Anterior cingulate cortex (tissue), 58 donors: ENCODE measurements at regions not wholly inside any gene's neighbourhood (a gene's known extent, or its start where the extent isn't known, plus 50 kb on each side); places are given as distances from the start of the nearest gene placed in this dataset.

Experiments
- DNase-seq, 58 donors: peaks; one replicate each; lab custom pipeline; 2025; lab: John Stamatoyannopoulos, UW

DNA sequence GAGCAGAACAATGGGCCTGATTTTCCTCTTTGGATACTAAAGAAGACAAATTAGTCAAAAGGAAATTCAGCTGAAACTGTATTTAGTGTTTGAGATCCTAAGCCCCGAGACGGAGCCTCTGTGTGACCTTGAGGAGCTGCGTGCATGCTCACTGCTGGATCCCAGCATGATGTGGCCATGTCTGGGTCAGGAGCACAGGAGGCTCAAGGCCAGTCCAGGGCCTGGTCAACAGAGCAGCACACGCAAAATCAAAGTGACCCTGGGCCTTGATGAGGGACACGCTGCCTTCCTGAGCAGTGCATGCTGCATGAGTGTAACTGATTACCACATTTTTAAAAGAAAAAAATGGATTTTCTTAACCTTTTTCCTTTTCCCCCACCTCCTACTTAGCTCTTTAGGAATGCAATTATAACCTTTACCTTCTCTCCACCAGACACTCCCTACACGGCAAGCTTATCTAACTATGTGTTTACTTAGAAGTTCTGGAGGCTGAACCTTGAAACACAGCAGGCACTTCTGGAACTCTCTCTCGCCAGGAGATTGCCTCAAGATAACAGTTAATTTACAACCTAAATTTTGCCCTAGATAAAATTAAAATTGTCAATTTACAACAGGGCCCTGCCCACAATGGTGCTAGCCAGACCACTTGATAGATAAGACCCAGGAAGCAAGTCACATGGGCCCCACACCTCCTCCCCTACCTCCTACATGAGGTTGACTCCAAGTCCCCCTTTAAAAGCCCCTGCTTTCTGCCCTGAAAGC lies 144.6 kb downstream of the LRIG2 start:
- no peak for DNase-seq

GRCh38 chr1:113219377-113219776 lies 146.4 kb downstream of the LRIG2 start:
- DNase-seq = no peak

DNA sequence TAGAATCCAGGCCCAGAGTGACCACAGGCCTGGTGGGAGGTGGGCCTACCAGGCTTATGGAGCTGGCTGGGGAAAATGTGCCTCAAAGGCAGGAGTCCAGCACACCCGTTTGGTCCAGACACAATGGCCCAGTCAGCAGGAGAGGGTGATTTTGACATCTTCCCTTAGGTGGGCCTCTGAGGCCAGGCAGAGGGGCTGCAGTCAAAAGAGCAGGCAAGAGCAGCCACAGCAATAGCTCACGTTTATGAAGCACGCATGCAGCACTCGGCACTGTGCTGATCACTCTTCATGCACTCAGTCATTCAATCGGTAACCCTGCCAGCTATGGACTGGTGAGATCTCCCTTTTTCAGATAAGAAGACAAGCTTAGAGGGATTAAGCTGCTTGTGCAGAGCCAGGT lies 146.8 kb downstream of the LRIG2 start:
- no peak for DNase-seq

- no peak for DNase-seq
Measured at GRCh38 chr1:113223040-113223439, 150.0 kb downstream of the LRIG2 start.

- no peak for DNase-seq
Measured at GRCh38 chr1:113223546-113223945, 150.5 kb downstream of the LRIG2 start.

DNA sequence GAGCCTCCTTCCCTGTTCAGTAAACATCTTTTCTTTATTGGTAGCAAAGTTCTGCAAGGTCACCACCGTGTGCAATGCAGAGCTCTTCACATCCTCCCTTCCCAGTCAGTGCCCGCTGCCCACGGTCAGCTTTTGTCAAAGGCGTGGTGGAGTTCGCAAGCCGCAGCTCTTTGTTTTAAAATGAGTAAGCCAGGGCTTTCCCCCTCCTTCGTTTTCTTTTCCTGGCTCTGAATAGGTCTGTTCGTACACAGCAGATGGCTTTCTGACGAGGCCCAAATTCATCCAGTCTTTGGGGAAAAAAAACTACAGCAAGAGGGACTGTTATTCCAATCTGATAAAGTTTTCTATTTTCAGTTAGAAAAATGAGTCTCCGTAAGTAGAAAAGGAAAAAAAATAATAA lies 153.2 kb downstream of the LRIG2 start:
- peak in 24 of 58 donors; percentile 1 to 49 (median 8) for DNase-seq

DNA sequence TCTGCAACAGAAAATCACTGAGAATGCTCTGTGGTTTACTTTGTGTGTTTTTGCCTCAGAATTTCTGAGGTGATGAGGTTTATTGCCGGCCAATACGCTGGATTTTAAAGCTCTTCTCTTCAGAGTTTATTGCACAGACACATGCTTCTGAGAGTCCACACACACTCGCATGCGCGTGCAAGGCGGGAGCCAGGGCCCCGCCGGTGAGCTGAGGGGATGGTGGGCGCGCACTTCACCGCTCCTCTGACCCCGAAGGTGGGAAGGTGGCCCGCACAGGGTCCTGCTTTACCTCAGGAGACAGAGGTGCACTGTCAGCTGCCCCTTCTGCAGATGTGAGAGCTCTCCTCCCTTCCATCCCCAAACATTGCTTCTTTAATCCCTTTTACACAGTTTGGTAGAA lies 158.4 kb upstream of the MAGI3 start:
- no peak for DNase-seq

- DNase-seq = no peak
Measured at GRCh38 chr1:113233441-113233840, 156.9 kb upstream of the MAGI3 start.

GRCh38 chr1:113241237-113241636 lies 149.1 kb upstream of the MAGI3 start:
- DNase-seq = no peak

- no peak for DNase-seq
Measured at GRCh38 chr1:113242481-113242880, 147.8 kb upstream of the MAGI3 start.

GRCh38 chr1:113243529-113243928 lies 146.8 kb upstream of the MAGI3 start:
- no peak for DNase-seq

DNA sequence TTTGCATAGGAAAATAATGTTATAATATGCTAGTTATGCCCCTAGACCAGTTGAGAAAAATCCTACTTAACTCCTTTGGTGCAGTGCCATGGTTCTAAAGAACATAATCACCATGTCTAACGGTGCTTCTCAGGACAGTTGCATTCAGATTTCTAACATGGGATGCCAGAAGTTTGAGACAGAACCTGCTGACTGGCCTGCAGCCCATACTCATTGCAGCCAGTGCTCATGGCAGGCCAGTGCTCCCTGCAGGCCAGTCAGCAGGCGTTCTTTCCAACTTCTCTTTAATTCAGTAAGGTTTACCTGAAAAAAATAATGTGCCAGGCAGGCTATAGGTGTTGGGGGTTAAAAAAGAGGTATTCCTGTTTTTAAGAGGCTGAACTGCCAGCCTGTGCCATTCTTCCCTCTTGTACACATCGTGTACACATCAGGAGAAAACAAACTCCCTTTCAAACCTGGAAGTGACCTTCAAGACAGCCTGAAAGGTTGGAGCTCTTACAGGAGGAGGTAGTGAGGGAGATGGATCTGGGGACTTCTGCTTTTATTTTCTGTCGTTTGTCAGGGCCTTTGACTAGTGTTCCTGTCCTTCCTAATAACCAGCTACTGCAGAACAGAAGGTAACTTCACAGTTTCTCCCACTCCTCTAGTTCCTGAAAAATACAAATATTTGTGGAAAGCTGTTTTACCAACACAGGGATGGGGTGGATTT lies 146.0 kb upstream of the MAGI3 start:
- DNase-seq = no peak

DNA sequence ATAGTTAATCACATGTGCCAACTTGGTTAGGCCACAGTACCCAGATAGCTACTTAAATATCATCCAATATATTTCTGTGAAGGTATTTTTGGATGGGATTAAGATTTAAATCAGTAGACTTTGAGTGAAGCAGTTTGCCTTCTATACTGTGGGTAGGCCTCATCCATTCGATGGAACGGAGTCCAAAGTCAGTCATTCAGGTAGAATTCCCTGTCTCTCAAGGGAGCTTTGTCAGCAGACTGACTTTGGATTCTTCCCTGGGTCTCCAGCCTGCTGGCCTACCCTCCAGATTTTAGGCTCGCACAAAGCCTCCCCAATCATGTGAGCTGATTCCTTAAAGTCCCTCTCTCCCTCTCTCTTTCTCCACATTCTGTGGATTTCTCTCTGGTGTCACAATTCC lies 145.1 kb upstream of the MAGI3 start:
- DNase-seq = no peak

- no peak for DNase-seq
Measured at GRCh38 chr1:113246929-113247328, 143.4 kb upstream of the MAGI3 start.

GRCh38 chr1:113247355-113247754 lies 143.0 kb upstream of the MAGI3 start:
- no peak for DNase-seq

DNA sequence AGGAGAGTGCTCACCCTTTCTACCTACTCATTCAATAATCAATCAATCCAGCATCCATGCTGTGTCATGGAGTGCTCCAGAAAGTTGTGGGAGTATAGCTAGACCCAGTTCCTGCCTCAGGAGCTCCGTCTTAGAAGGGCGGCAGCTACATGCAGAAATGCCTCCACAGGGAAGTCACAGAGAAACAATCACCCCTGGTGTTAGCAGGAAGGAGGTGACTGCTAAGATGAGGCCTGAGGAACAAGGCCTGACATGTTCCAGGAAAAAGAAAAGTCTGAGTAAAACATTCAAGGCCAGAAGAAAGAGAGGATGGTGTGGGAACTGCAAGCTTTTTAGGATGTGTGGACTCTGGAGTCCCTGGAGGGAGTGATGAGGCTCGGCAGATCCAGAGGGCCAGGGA lies 142.5 kb upstream of the MAGI3 start:
- no peak for DNase-seq

GRCh38 chr1:113248494-113248893 lies 141.8 kb upstream of the MAGI3 start:
- DNase-seq = no peak

DNA sequence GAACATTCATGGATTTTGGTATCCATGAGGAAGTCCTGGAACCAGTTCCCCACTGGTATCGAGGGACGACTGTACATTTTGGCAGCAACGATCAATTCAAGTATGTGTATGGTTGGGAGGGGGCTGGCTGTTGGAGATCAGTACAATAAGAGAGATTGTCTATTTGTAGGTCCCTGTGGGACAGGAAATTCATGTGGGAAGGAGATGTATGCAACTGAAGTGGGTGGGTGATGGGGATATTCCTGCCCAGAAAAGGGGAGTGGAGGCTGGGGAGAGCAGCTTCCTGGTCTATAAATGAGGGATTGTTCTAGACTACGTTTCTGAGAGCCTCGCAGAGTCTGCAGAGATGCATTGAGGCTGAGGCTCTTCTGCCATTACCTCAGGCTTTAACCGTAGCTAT lies 140.2 kb upstream of the MAGI3 start:
- DNase-seq = no peak

DNA sequence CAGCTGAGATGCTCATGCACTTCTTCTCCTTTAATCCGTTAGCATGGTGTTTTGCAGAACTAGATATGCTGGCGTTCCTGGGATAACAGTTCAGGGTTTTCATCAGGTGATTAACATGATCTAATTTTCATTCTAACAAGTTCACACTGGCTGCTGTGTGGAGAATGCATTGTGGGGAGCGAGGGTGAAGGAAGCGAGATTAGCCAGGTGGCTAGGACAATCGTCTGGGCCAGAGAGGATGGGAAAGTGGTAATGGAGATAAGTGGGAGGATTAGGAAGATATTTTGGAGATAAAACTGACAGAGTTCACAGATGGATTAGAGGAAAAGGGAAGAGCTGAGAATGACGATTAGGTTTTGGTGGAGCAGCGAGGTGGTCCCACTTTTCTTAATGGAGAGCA lies 138.1 kb upstream of the MAGI3 start:
- DNase-seq = no peak

DNA sequence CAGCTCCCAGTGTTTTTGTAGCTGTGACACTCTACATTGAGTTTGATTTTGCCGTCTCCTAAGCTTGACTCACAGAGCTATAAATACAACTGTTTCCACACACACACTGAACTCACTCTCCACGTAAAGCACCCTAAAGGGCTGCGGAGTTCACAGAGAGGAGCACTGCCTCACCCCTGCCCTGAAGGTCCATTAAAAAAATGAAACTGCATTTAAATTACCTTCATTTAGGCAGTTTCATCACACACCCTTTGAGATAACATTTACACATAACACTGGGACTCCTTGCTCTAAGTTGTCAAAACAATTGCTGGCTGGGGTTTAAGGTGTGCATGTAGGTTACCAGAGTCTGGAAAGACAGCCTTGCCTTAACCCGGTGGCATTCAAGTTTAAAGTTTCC lies 137.1 kb upstream of the MAGI3 start:
- DNase-seq = no peak

DNA sequence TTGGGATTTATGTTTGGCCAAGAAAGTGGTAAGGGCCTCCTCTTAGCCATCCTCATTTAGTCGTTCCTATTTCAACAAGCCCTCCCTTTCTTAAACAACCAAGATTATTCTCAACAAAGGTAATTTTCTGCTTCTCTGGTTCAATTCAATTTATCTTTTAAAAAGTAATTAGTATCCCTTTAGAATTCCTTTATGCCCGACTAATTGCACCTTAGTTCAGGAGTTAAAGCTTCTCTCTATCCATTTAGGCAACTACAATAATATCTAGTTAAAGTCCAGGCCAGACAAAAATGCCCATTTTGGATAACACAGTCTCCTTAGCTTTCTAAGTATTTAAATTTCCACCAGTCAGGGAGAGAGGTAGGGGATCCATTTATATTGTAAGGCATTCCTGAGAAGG lies 136.7 kb upstream of the MAGI3 start:
- DNase-seq = no peak

GRCh38 chr1:113255038-113255719 lies 135.1 kb upstream of the MAGI3 start:
- DNase-seq = no peak
